Activated naive CD4-positive, alpha-beta T cell treated with anti-CD3 and anti-CD28 coated beads for 36 hours (primary cell): ENCODE measurements at regions not wholly inside any gene's neighbourhood (a gene's known extent, or its start where the extent isn't known, plus 50 kb on each side); places are given as distances from the start of the nearest gene placed in this dataset.
"Not testable (repeated sequence)": the region's sequence is repeated elsewhere in the genome, so short reads cannot be mapped to it uniquely, and the experiment has no call there.

Experiments used
- CTCF ChIA-PET: fragments of 350-600 bp; sonication (Branson Sonifier 250); formaldehyde crosslinking; loops from one replicate; lab custom pipeline; 2021; ENCODE audit warnings: antibody characterized with exemption; lab: Charles Lee
- DNase-seq: peaks from one replicate; pipeline ENCODE4 v3.0.0-alpha.2; 2020
- H3K27ac Mint-ChIP-seq: one replicate; pipeline ENCODE4 v1.8.0; 2021; ENCODE audit warnings: mild to moderate bottlenecking, mixed read lengths
- H3K27me3 Mint-ChIP-seq: one replicate; pipeline ENCODE4 v1.8.0; 2021; ENCODE audit warnings: low read depth, mixed read lengths
- H3K36me3 Mint-ChIP-seq: one replicate; pipeline ENCODE4 v1.8.0; 2021; ENCODE audit warnings: low read depth, mixed read lengths
- H3K4me1 Mint-ChIP-seq: one replicate; pipeline ENCODE4 v1.8.0; 2021; ENCODE audit warnings: low read depth, mixed read lengths
- H3K4me3 Mint-ChIP-seq: one replicate; pipeline ENCODE4 v1.8.0; 2021; ENCODE audit warnings: mild to moderate bottlenecking, moderate library complexity, mixed read lengths
- H3K9me3 Mint-ChIP-seq: one replicate; pipeline ENCODE4 v1.8.0; 2021; ENCODE audit warnings: mixed read lengths
- intact Hi-C: fragments of 100-400 bp; cut with micrococcal nuclease; formaldehyde crosslinking; loops from one replicate; pipeline ENCODE4 v1.15.1; 2023

DNA sequence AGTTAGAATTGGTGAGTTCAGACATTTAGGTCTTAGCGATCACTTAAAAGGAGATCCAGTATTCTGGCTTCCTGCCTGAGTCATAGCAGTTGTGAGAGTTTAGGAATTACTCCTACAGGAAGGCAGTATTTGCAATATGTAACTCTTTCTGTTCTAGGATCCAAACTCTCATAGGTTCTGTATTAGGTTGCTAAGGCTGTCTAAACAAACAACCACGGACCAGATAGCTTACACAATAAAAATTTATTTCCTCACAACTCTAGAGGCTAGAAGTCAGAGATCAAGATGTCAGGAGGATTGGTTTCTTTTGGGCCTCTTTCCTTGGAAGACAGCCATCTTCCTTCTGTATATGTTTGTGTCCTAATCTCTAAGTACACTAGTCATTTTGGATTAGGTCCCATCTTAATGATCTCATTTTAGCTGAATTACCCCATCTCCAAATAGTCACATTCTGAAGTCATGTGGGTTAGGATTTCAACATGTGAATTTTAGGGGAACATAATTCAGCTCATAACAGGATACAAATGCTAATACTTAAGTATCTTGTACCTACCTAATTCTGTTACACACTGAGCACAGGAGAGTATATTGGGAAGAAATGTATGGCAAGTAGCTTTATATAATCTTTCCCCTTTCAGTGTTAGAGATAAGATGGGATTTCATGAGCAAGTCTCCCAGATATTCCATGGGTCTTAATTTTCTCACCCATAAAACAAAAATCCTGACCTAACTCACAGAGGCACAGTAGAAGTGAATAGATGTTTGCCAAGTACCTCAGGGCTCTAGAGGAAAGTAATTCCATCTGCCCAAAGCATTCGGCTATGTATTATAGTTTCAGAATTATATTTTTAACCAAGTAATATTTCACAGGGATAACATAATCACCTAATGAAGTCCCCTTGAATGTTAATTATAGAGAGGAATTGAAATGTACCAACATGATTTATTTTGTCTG lies 144.4 kb downstream of the PTBP2 start:
- H3K27me3 Mint-ChIP-seq = peaks cover 2% of the 10 kb centered on the region
- no peaks in the 10 kb centered on the region for H3K4me1 Mint-ChIP-seq
- H3K4me3 Mint-ChIP-seq = no peak overlapping the region
- intact Hi-C loops = no loop called here
- DNase-seq = no peak
- CTCF ChIA-PET = interaction anchor here (0.6 kb wide), 1 partner anchor 91 kb away, joined by 3 read pairs; no protein-coding TSS in a partner anchor
- no peaks in the 10 kb centered on the region for H3K9me3 Mint-ChIP-seq
- no peaks in the 10 kb centered on the region for H3K36me3 Mint-ChIP-seq
- H3K27ac Mint-ChIP-seq = no peak overlapping the region

DNA sequence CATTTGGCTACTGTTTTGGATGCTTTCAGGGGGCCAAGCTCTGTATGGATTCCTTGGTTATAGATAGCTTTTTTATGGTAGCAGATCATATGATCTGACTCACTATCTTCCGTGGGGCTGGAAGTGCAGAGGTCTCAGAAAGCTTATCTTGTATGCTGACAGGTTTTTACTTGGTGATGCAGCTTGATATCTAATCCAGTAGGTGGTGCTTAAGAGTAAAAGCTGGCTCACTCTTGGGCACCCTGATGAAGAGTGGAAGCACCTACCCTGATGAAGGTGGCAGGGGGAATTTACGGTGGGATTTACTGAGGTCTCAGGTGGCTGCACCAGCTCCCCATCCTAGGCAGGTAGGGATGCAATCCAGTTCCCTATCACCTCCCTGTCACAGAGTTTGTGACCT lies 151.2 kb downstream of the PTBP2 start:
- peaks cover 15% of the 10 kb centered on the region for H3K9me3 Mint-ChIP-seq
- no peak overlapping the region for H3K4me3 Mint-ChIP-seq
- H3K27me3 Mint-ChIP-seq = peaks cover 2% of the 10 kb centered on the region
- no peak for DNase-seq
- intact Hi-C loops = no loop called here
- no peaks in the 10 kb centered on the region for H3K36me3 Mint-ChIP-seq
- CTCF ChIA-PET = no interaction called here
- H3K27ac Mint-ChIP-seq = no peak overlapping the region
- H3K4me1 Mint-ChIP-seq = no peaks in the 10 kb centered on the region

DNA sequence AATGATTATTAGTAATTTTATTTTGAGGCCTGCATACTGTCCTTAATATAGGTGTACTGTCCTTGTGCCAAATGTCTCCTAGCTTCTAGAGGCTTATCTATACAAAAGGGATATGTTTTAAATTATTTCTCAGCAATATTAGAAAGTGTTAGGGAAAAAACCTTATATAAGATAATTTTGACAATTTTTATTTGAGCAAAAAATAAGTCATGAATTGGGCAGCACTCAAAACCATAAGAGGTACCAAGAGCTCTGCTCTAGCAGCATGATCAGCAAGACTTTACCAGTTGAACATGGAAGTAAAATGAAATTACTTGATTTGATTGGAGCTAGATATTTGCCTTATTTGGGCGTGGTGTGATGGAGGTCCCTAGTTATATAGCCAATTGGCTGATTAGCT lies 157.1 kb downstream of the PTBP2 start:
- CTCF ChIA-PET = no interaction called here
- intact Hi-C loops = no loop called here
- DNase-seq = no peak
- H3K27me3 Mint-ChIP-seq = no peaks in the 10 kb centered on the region
- no peaks in the 10 kb centered on the region for H3K9me3 Mint-ChIP-seq
- H3K36me3 Mint-ChIP-seq = no peaks in the 10 kb centered on the region
- no peak overlapping the region for H3K27ac Mint-ChIP-seq
- H3K4me3 Mint-ChIP-seq = no peak overlapping the region
- H3K4me1 Mint-ChIP-seq = no peaks in the 10 kb centered on the region

DNA sequence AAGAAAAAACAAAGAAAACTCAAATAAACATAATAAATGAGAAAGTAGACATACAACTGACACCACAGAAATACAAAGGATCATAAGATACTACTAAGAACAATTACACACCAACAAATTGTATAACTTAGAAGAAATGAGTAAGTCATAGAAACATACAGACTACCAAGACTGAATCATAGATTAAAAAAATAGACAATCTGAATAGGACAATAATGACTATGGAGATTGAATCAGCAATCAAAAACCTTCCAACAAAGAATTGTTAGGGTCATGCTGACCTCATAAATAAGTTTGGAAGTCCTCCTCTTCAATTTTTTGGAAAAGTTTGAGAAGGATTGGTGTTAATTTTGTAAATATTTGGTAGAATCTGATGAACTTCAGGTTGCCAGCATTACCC lies 159.0 kb downstream of the PTBP2 start:
- no peak overlapping the region for H3K27ac Mint-ChIP-seq
- CTCF ChIA-PET = no interaction called here
- intact Hi-C loops = no loop called here
- no peaks in the 10 kb centered on the region for H3K9me3 Mint-ChIP-seq
- no peak overlapping the region for H3K4me3 Mint-ChIP-seq
- no peak for DNase-seq
- no peaks in the 10 kb centered on the region for H3K4me1 Mint-ChIP-seq
- H3K27me3 Mint-ChIP-seq = peaks cover 2% of the 10 kb centered on the region
- no peaks in the 10 kb centered on the region for H3K36me3 Mint-ChIP-seq

DNA sequence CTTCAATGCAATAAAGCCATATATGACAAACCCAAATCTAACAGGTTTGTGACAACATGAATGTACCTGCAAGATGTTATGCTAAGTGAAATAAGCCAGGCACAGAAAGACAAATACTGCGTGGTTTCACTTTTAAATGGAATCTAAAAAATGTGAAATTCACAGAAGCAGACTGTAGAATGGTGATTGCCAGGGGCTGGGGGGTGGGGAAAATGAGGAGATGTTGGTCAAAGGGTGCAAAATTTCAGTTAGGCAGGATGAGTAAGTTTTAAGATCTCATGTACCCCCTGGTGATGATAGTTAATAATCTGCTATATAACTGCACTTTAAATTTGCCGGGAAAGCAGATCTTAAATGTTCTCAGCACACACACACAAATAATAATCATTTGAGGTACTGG lies 160.5 kb downstream of the PTBP2 start:
- no peak overlapping the region for H3K27ac Mint-ChIP-seq
- H3K4me1 Mint-ChIP-seq = no peaks in the 10 kb centered on the region
- peaks cover 2% of the 10 kb centered on the region for H3K27me3 Mint-ChIP-seq
- H3K4me3 Mint-ChIP-seq = no peak overlapping the region
- CTCF ChIA-PET = interaction anchor here (0.6 kb wide), 1 partner anchor 22 kb away, joined by 3 read pairs; no protein-coding TSS in a partner anchor
- H3K36me3 Mint-ChIP-seq = no peaks in the 10 kb centered on the region
- no peak for DNase-seq
- intact Hi-C loops = no loop called here
- no peaks in the 10 kb centered on the region for H3K9me3 Mint-ChIP-seq

DNA sequence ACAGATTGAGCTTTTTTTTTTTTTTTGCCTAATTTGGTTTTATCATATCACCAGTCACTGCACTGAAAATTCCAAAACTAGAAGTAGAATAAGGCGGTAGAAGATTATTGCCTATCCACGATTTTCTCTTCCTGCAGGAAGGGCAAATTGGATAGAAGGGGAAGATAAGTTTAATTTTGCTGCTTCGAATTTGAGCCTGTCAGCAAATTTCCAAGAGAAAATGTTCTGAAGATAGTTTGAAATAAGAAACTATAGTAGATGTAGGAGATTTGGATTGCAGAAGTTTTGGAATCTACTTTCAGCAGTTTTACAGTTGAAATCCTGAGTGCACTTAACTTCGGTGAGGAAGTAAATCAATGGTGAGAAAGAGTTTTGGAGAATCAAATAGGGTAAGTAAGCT lies 164.9 kb downstream of the PTBP2 start:
- Mint-ChIP-seq H3K36me3 (no peaks in the 10 kb centered on the region), H3K27ac (no peak overlapping the region), H3K9me3 (peaks cover 5% of the 10 kb centered on the region), H3K4me1 (no peaks in the 10 kb centered on the region), H3K4me3 (no peak overlapping the region), H3K27me3 (peaks cover 2% of the 10 kb centered on the region)
- DNase-seq = no peak
- intact Hi-C loops = no loop called here
- CTCF ChIA-PET = no interaction called here

DNA sequence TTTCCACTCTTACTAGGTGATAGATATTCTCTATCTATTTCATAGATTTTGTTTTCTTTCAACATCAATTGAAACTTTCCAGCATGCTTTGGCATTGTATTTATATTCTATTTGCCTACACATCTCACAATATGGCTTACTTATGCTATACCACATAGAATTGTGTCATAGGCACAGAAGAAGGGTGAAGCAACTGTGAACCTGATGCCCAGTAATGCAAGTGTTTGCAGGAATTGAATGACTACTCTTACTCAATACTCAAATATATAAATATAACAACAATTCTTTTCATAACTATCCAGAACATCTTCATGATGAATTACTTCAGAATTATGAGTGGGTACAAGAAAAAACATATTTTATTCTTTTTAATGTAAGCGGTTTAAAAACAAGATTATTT lies 165.9 kb downstream of the PTBP2 start:
- no peak for DNase-seq
- CTCF ChIA-PET = no interaction called here
- intact Hi-C loops = no loop called here
- no peaks in the 10 kb centered on the region for H3K36me3 Mint-ChIP-seq
- no peaks in the 10 kb centered on the region for H3K4me1 Mint-ChIP-seq
- H3K27me3 Mint-ChIP-seq = peaks cover 2% of the 10 kb centered on the region
- peaks cover 11% of the 10 kb centered on the region for H3K9me3 Mint-ChIP-seq
- no peak overlapping the region for H3K27ac Mint-ChIP-seq
- no peak overlapping the region for H3K4me3 Mint-ChIP-seq

DNA sequence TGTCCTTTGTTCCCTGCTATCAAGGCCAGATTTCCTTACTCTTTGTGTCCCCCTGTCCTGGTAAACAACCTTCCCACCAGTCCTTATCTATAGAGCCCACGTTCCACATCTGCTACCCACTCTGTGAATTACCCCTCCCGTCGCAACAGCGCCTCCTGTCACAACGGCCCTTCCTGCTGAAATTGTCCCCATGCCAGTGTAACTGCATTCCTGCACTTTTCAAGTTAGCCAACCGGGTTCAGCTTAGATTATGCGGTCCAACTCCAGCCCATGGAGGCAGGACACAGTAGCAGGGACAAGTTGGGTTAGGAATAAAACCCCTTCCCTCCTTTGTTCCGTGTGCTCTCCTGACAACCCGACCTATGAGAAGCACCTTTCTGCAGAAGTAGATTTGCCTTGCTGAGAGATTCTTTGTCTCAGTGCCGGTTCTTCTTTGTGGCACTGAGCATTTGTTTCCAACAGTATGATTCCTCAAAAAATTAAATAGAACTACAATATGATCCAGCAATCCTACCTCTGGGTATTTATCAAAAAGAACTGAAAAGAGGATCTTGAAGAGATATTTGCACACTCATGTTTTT lies 180.3 kb downstream of the PTBP2 start:
- no peaks in the 10 kb centered on the region for H3K36me3 Mint-ChIP-seq
- no peaks in the 10 kb centered on the region for H3K4me1 Mint-ChIP-seq
- intact Hi-C loops = no loop called here
- H3K27ac Mint-ChIP-seq = no peak overlapping the region
- no peak overlapping the region for H3K4me3 Mint-ChIP-seq
- DNase-seq = no peak
- CTCF ChIA-PET = no interaction called here
- H3K27me3 Mint-ChIP-seq = peaks cover 4% of the 10 kb centered on the region
- H3K9me3 Mint-ChIP-seq = peaks cover 11% of the 10 kb centered on the region

DNA sequence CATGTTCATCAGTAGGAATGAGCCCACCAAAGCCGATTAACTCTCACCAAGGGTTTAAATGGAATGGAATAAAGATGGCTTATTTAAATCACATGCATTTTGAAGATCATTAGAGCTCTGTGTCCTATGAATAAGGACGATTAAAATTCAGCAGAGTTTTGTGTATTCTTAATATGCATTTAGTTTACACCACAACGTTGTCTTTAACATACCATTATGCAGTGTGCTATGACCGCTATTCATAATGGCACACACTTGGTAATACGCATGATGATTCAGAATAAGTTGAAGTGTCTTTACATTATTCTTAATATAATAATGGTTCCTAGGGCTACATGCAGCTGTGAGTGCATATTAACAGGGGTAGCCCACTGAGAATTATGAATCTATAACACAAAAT lies 190.7 kb downstream of the PTBP2 start:
- no peak overlapping the region for H3K27ac Mint-ChIP-seq
- H3K9me3 Mint-ChIP-seq = peaks cover 4% of the 10 kb centered on the region
- CTCF ChIA-PET = no interaction called here
- no peak for DNase-seq
- H3K36me3 Mint-ChIP-seq = no peaks in the 10 kb centered on the region
- no peak overlapping the region for H3K4me3 Mint-ChIP-seq
- no peaks in the 10 kb centered on the region for H3K4me1 Mint-ChIP-seq
- intact Hi-C loops = no loop called here
- no peaks in the 10 kb centered on the region for H3K27me3 Mint-ChIP-seq

DNA sequence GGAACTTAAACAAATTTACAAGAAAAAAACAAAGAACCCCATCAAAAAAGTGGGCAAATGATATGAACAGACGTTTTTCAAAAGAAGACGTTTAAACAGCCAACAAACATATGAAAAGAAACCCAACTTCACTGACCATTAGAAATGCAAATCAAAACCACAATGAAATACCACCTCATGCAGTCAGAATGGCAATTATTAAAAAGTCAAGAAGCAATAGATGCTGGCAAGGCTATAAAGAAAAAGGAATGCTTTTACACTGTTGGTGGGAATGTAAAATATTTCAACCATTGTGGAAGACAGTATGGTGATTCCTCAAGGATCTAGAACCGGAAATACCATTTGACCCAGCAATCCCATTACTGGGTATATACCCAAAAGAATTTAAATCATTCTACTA lies 194.1 kb downstream of the PTBP2 start:
- intact Hi-C loops, H3K4me3 Mint-ChIP-seq, H3K9me3 Mint-ChIP-seq, H3K27ac Mint-ChIP-seq, H3K36me3 Mint-ChIP-seq, H3K27me3 Mint-ChIP-seq, CTCF ChIA-PET, H3K4me1 Mint-ChIP-seq, DNase-seq: not testable (repeated sequence)

DNA sequence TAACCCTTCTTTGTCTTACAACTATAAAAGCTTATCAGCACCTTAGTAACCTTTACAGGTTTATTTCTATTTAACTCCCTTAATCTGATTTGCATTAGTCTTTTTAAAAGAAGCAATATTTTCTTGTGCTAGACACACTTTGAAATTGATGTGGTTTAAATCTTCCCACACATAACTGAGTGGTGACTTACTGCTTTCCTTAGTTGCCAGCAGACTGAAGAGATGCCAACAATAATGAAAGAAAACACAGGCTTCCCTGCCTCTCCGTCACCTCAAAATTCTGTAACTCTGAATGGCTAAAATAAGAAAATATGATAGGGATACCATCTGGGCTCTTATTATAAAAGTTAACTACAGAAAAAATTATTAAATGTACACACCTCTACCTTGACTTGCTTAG lies 196.8 kb downstream of the PTBP2 start:
- intact Hi-C loops = no loop called here
- no peaks in the 10 kb centered on the region for H3K4me1 Mint-ChIP-seq
- no peaks in the 10 kb centered on the region for H3K36me3 Mint-ChIP-seq
- CTCF ChIA-PET = no interaction called here
- no peak for DNase-seq
- peaks cover 6% of the 10 kb centered on the region for H3K9me3 Mint-ChIP-seq
- no peak overlapping the region for H3K4me3 Mint-ChIP-seq
- no peaks in the 10 kb centered on the region for H3K27me3 Mint-ChIP-seq
- H3K27ac Mint-ChIP-seq = no peak overlapping the region

DNA sequence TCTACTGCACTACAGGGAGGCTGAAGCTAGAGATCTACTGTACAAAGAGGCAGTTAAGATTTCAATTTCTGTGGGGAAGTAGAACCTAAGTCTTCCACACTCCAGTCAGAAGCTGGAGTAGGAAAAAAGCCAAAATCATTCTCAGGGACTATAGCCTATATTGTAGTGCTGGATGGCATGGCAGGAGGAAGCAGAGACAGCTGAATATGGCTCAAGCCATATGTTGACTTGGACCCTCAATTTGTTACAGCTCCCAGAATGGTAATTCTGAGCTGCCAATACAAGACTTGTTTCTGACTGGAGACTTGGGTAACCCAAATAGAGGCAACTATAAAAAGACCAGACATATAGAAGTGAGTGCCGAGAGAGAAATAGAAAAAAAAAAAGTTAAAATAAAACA lies 200.6 kb downstream of the PTBP2 start:
- Mint-ChIP-seq H3K9me3 (peaks cover 9% of the 10 kb centered on the region), H3K36me3 (no peaks in the 10 kb centered on the region), H3K4me3 (no peak overlapping the region), H3K27me3 (no peaks in the 10 kb centered on the region), H3K4me1 (no peaks in the 10 kb centered on the region), H3K27ac (no peak overlapping the region)
- CTCF ChIA-PET = no interaction called here
- no peak for DNase-seq
- intact Hi-C loops = no loop called here

DNA sequence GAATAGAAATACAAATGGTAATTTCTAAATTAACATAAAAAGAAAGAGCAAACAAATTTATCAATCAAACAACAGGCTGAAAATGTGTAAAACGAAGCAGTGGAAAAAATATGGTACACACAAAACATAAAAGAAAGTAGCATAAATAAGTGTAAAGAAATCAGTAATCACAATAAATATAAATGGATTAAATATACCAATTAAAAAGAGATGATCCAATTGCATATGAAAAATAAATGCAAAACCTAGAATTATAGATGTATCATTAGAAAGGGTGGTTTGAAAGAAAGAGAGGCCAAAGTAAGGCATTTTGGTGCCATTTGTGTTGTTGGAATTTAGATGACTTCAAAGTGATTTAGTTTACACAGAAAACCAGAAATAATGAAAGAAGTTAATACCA lies 202.2 kb downstream of the PTBP2 start:
- no peaks in the 10 kb centered on the region for H3K27me3 Mint-ChIP-seq
- intact Hi-C loops = no loop called here
- no peaks in the 10 kb centered on the region for H3K36me3 Mint-ChIP-seq
- no peak for DNase-seq
- CTCF ChIA-PET = no interaction called here
- no peaks in the 10 kb centered on the region for H3K4me1 Mint-ChIP-seq
- no peak overlapping the region for H3K4me3 Mint-ChIP-seq
- no peak overlapping the region for H3K27ac Mint-ChIP-seq
- H3K9me3 Mint-ChIP-seq = peaks cover 9% of the 10 kb centered on the region
